ENCODE measurements at regions not wholly inside any gene's neighbourhood (a gene's known extent, or its start where the extent isn't known, plus 50 kb on each side); places are given as distances from the start of the nearest gene placed in this dataset.
A peak's percentile ranks its signal among the peaks of the same experiment; 100 is the strongest.

- Histone ChIP-seq H3K36me3 (ENCODE audit: control insufficient read depth, insufficient read depth, low read length) (no peaks in the 10 kb centered on the region), H3K4me2 (ENCODE audit: insufficient read depth, low read length) (no peak overlapping the region), H3K79me2 (ENCODE audit: control insufficient read depth, insufficient read depth, low read length) (no peaks in the 10 kb centered on the region), H3K27me3 (ENCODE audit: control insufficient read depth in 2 of 2, insufficient read depth in 2 of 2, low read length in 2 of 2) (peaks cover 2 to 7% of the 10 kb centered on the region in 2 experiments; a peak in 2 of 5 replicates), H3K9me3 (replicated peaks; ENCODE audit: control insufficient read depth, insufficient read depth, low read depth, low read length) (no peaks in the 10 kb centered on the region), H3K27ac (ENCODE audit: extremely low read depth, low read depth, low read length) (no peak overlapping the region), H3K4me1 (replicated peaks in 1 of 2; ENCODE audit: control insufficient read depth in 2 of 2, insufficient read depth in 2 of 2, low read length in 2 of 2) (no peaks in the 10 kb centered on the region; a peak in 1 of 5 replicates), H4K20me1 (replicated peaks; ENCODE audit: control insufficient read depth, insufficient read depth, low read length) (no peaks in the 10 kb centered on the region), H2AFZ (ENCODE audit: low read depth, low read length) (no peak overlapping the region), H3K4me3 (no peak overlapping the region), H3K9me1 (ENCODE audit: control insufficient read depth, insufficient read depth, low read length) (no peaks in the 10 kb centered on the region), H3K9ac (ENCODE audit: insufficient read depth in 1 of 2, low read depth in 2 of 2, low read length in 2 of 2) (no peak overlapping the region)
- in situ Hi-C loops (cut with MboI): no loop called here
- no peak for ATAC-seq
- no peak for DNase-seq (ENCODE audit: extremely low read depth in 1 of 4, low spot score in 3 of 4)
- FAIRE-seq: no peak
- CTCF ChIA-PET (ENCODE audit: low intra/inter-chr PET ratio): no interaction called here
- WGBS (ENCODE audit: insufficient coverage, low coverage, missing lambda C conversion rate): 8% methylated on average over 2 of the region's 2 CpGs
- intact Hi-C loops (cut with micrococcal nuclease): no loop called here
- POLR2A ChIA-PET: interaction anchor here (1.5 kb wide), 1 partner anchor 9 kb away, joined by 5 read pairs; no protein-coding TSS in a partner anchor
- TF ChIP-seq, protein P1, sequence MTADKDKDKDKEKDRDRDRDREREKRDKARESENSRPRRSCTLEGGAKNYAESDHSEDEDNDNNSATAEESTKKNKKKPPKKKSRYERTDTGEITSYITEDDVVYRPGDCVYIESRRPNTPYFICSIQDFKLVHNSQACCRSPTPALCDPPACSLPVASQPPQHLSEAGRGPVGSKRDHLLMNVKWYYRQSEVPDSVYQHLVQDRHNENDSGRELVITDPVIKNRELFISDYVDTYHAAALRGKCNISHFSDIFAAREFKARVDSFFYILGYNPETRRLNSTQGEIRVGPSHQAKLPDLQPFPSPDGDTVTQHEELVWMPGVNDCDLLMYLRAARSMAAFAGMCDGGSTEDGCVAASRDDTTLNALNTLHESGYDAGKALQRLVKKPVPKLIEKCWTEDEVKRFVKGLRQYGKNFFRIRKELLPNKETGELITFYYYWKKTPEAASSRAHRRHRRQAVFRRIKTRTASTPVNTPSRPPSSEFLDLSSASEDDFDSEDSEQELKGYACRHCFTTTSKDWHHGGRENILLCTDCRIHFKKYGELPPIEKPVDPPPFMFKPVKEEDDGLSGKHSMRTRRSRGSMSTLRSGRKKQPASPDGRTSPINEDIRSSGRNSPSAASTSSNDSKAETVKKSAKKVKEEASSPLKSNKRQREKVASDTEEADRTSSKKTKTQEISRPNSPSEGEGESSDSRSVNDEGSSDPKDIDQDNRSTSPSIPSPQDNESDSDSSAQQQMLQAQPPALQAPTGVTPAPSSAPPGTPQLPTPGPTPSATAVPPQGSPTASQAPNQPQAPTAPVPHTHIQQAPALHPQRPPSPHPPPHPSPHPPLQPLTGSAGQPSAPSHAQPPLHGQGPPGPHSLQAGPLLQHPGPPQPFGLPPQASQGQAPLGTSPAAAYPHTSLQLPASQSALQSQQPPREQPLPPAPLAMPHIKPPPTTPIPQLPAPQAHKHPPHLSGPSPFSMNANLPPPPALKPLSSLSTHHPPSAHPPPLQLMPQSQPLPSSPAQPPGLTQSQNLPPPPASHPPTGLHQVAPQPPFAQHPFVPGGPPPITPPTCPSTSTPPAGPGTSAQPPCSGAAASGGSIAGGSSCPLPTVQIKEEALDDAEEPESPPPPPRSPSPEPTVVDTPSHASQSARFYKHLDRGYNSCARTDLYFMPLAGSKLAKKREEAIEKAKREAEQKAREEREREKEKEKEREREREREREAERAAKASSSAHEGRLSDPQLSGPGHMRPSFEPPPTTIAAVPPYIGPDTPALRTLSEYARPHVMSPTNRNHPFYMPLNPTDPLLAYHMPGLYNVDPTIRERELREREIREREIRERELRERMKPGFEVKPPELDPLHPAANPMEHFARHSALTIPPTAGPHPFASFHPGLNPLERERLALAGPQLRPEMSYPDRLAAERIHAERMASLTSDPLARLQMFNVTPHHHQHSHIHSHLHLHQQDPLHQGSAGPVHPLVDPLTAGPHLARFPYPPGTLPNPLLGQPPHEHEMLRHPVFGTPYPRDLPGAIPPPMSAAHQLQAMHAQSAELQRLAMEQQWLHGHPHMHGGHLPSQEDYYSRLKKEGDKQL (CRISPR knock-in tag; IDR thresholded peaks at IDR 0.05; ENCODE audit: borderline replicate concordance): no peak
- TF ChIP-seq HDAC8 (tag; IDR thresholded peaks at IDR 0.05): no peak
- no peak for TF ChIP-seq NR2C2 (CRISPR knock-in tag; IDR thresholded peaks at IDR 0.05)
- peak; percentile 45; the same call in 1 of the 2 replicates for TF ChIP-seq NR2C2 (tag; IDR thresholded peaks at IDR 0.05)
- TF ChIP-seq PHF8 (IDR thresholded peaks at IDR 0.05; ENCODE audit: borderline replicate concordance, low read length): no peak
- TF ChIP-seq, protein P2, sequence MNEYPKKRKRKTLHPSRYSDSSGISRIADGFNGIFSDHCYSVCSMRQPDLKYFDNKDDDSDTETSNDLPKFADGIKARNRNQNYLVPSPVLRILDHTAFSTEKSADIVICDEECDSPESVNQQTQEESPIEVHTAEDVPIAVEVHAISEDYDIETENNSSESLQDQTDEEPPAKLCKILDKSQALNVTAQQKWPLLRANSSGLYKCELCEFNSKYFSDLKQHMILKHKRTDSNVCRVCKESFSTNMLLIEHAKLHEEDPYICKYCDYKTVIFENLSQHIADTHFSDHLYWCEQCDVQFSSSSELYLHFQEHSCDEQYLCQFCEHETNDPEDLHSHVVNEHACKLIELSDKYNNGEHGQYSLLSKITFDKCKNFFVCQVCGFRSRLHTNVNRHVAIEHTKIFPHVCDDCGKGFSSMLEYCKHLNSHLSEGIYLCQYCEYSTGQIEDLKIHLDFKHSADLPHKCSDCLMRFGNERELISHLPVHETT (CRISPR knock-in tag; conservative IDR thresholded peaks at IDR 0.05 in 1 of 2, IDR thresholded peaks at IDR 0.05 in 1 of 2): 0 out of 4 replicates have a peak, but pooled peaks of 1 of the 2 experiments have one; percentile 25
- TF ChIP-seq RB1 (IDR thresholded peaks at IDR 0.05; ENCODE audit: low read depth): no peak
- TF ChIP-seq, protein P3, sequence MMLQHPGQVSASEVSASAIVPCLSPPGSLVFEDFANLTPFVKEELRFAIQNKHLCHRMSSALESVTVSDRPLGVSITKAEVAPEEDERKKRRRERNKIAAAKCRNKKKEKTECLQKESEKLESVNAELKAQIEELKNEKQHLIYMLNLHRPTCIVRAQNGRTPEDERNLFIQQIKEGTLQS (IDR thresholded peaks at IDR 0.05): 0 out of 2 replicates have a peak, but pooled peaks have one; percentile 4
- TF ChIP-seq, protein P3 (CRISPR knock-in tag; conservative IDR thresholded peaks at IDR 0.05): no peak
- no TSS peak for BruUV-seq (replicated peaks)
These were observed 196.6 kb downstream of the CYP26B1 start for GRCh38 chr2:71951083-71951468.

All from K562 (cell line).